ENCODE measurements at regions not wholly inside any gene's neighbourhood (a gene's known extent, or its start where the extent isn't known, plus 50 kb on each side); places are given as distances from the start of the nearest gene placed in this dataset.
"Not testable (repeated sequence)": the region's sequence is repeated elsewhere in the genome, so short reads cannot be mapped to it uniquely, and the experiment has no call there.

DNA sequence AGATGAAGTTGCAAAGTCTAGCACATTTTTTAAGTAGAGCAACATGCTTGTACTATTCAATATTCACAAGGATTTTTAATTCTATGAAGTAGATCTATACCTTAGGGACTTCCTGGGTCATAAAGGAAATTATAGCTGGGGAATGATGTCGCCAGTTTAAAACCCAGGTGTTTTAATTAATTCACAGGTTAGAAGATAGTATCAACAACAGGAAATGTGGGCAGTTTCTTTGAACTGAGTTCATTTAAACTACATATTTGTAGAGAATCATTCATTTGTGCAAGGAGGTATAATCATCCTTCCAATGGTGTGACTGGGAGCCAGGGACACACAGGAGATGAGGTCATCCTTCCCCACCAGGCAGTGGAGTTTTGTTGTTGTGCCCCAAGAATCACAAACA is 181.3 kb upstream of the KLF3 start:
- Histone ChIP-seq H3K4me3 (ENCODE audit: low read length in 2 of 2) (no peak overlapping the region), H3K4me1 (ENCODE audit: insufficient read depth, low read length) (peaks cover 12% of the 10 kb centered on the region), H3K36me3 (ENCODE audit: insufficient read depth, low read length) (no peaks in the 10 kb centered on the region), H3K27me3 (ENCODE audit: insufficient read depth, low read length) (no peaks in the 10 kb centered on the region), H3K27ac (ENCODE audit: low read depth, low read length) (no peak overlapping the region), H3K9me3 (ENCODE audit: control insufficient read depth in 1 of 2, low read length in 2 of 2) (no peaks in the 10 kb centered on the region)
- H3K9me3 Mint-ChIP-seq = peaks cover 0 to 7% (median 0%) of the 10 kb centered on the region in 8 donors
- H3K36me3 Mint-ChIP-seq = no peaks in the 10 kb centered on the region
- peaks cover 11 to 30% (median 19%) of the 10 kb centered on the region in 4 donors for H3K4me1 Mint-ChIP-seq
- ChIA-PET CTCF (ENCODE audit: partially characterized antibody) (interaction anchor here (1.4 kb wide), 1 partner anchor 163 kb away, joined by 3 read pairs; no protein-coding TSS in a partner anchor), POLR2A (ENCODE audit: partially characterized antibody) (interaction anchor here (1.1 to 1.3 kb wide), 3 partner anchors 9 to 28 kb away, joined by 3 to 4 read pairs (median 4); no protein-coding TSS in a partner anchor)
- DNase-seq = peak in 4 of 5 donors; percentile 18 to 26 (median 22)
- H3K27me3 Mint-ChIP-seq = no peaks in the 10 kb centered on the region
- H3K27ac Mint-ChIP-seq = peak overlapping the region in 4 of 7 donors; percentile 6 to 85 (median 26)
- H3K4me3 Mint-ChIP-seq = peak overlapping the region in 6 of 8 donors; percentile 37 to 79 (median 60)
- intact Hi-C loops (cut with micrococcal nuclease) = no loop called here

DNA sequence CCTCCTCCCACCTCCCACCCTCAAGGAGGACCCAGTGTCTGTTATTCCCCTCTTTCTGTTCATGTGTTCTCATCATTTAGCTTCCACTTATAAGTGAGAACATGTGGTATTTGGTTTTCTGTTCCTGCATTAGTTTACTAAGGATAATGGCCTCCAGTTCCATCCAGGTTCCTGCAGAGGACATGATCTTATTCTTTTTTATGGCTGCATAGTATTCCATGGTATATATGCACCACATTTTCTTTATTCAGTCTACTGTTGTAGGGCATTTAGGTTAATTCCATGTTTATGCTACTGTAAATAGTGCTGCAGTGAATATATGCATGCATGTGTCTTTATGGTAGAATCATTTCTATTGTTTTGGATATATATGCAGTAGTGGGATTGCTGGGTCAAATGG is 180.4 kb upstream of the KLF3 start:
- H3K27me3 Mint-ChIP-seq; intact Hi-C loops (cut with micrococcal nuclease); CTCF ChIA-PET (ENCODE audit: partially characterized antibody); DNase-seq; H3K36me3 ChIP-seq (ENCODE audit: insufficient read depth, low read length); H3K27me3 ChIP-seq (ENCODE audit: insufficient read depth, low read length); H3K36me3 Mint-ChIP-seq; H3K9me3 Mint-ChIP-seq; H3K27ac ChIP-seq (ENCODE audit: low read depth, low read length); H3K27ac Mint-ChIP-seq; H3K9me3 ChIP-seq (ENCODE audit: control insufficient read depth in 1 of 2, low read length in 2 of 2); H3K4me3 ChIP-seq (ENCODE audit: low read length in 2 of 2): not testable (repeated sequence)
- Mint-ChIP-seq H3K4me1 (peaks cover 11 to 30% (median 20%) of the 10 kb centered on the region in 4 donors), H3K4me3 (peak overlapping the region in 1 of 8 donors; percentile 27)
- POLR2A ChIA-PET (ENCODE audit: partially characterized antibody) = interaction anchor here (1.2 kb wide), 1 partner anchor 8 kb away, joined by 4 read pairs; no protein-coding TSS in a partner anchor
- H3K4me1 ChIP-seq (ENCODE audit: insufficient read depth, low read length) = peaks cover 14% of the 10 kb centered on the region

- H3K4me1 ChIP-seq (ENCODE audit: insufficient read depth, low read length) = peaks cover 44% of the 10 kb centered on the region
- no peaks in the 10 kb centered on the region for H3K36me3 ChIP-seq (ENCODE audit: insufficient read depth, low read length)
- no peaks in the 10 kb centered on the region for H3K27me3 ChIP-seq (ENCODE audit: insufficient read depth, low read length)
- Mint-ChIP-seq H3K27me3 (no peaks in the 10 kb centered on the region), H3K36me3 (no peaks in the 10 kb centered on the region), H3K4me1 (peaks cover 30 to 45% (median 37%) of the 10 kb centered on the region in 4 donors), H3K9me3 (peaks cover 0 to 1% (median 0%) of the 10 kb centered on the region in 8 donors), H3K27ac (peak overlapping the region; percentile 86 to 94 (median 93)), H3K4me3 (peak overlapping the region; percentile 51 to 86 (median 76))
- H3K27ac ChIP-seq (ENCODE audit: low read depth, low read length) = peak overlapping the region; percentile 19
- no peak for DNase-seq
- ChIA-PET POLR2A (ENCODE audit: partially characterized antibody) (interaction anchor here (1.0 to 4.0 kb wide), 10 partner anchors 14 to 178 kb away, joined by 3 to 48 read pairs (median 4); no protein-coding TSS in a partner anchor), CTCF (ENCODE audit: partially characterized antibody) (interaction anchor here (1.0 to 1.4 kb wide), 7 partner anchors 13 to 310 kb away, joined by 3 to 4 read pairs (median 3); no protein-coding TSS in a partner anchor)
- no peak overlapping the region for H3K4me3 ChIP-seq (ENCODE audit: low read length in 2 of 2)
- no peaks in the 10 kb centered on the region for H3K9me3 ChIP-seq (ENCODE audit: control insufficient read depth in 1 of 2, low read length in 2 of 2)
- intact Hi-C loops (cut with micrococcal nuclease) = no loop called here
Measured at GRCh38 chr4:38489011-38489861, 174.8 kb upstream of the KLF3 start.

DNA sequence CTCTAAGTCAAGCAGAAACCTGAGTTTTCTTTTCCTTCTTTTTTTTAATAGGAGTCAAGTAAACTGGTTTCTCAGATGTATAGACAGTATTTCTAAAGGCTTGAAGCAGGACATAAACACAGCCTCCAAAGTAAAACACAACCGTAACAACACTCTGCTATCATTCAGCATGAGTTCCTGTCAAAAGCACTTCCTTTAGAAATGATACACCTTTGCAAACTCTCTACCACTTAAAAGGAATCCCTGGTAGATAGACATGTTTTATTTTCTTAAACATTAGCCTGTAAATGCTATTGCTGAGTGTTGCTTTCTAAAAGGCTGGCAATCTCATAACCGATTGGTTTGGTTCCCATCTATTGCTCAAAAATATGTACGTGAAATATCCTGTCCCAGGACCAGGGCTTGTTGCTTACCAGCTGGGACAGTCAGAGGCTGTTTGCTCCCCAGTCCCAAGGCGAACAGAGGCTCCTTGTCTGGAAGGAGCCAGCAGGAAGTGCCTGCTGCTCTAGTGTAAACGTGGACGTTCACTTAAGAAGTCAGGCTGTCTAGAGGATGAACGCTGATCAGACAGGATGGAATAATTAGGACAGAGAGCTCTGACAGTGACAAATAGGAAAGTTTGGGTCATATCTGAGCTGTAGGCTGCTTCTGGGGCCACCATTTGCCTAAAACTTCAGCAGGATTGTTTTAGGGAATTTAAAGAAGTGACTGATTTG is 173.9 kb upstream of the KLF3 start:
- H3K4me3 Mint-ChIP-seq = peak overlapping the region; percentile 51 to 86 (median 76)
- DNase-seq = peak in 4 of 5 donors; percentile 22 to 40 (median 34)
- peak overlapping the region; percentile 19 for H3K27ac ChIP-seq (ENCODE audit: low read depth, low read length)
- H3K4me1 Mint-ChIP-seq = peaks cover 30 to 45% (median 34%) of the 10 kb centered on the region in 4 donors
- ChIA-PET POLR2A (ENCODE audit: partially characterized antibody) (interaction anchor here (0.8 to 4.0 kb wide), 12 partner anchors 13 to 177 kb away, joined by 3 to 48 read pairs (median 4); no protein-coding TSS in a partner anchor), CTCF (ENCODE audit: partially characterized antibody) (interaction anchor here (1.1 to 1.4 kb wide), 3 partner anchors 19 to 311 kb away, joined by 3 to 4 read pairs (median 3); no protein-coding TSS in a partner anchor)
- peaks cover 0 to 1% (median 0%) of the 10 kb centered on the region in 8 donors for H3K9me3 Mint-ChIP-seq
- H3K27me3 ChIP-seq (ENCODE audit: insufficient read depth, low read length) = no peaks in the 10 kb centered on the region
- no peaks in the 10 kb centered on the region for H3K27me3 Mint-ChIP-seq
- no peaks in the 10 kb centered on the region for H3K36me3 Mint-ChIP-seq
- no peaks in the 10 kb centered on the region for H3K9me3 ChIP-seq (ENCODE audit: control insufficient read depth in 1 of 2, low read length in 2 of 2)
- H3K27ac Mint-ChIP-seq = peak overlapping the region; percentile 86 to 94 (median 93)
- peak overlapping the region in 1 of 2 donors; percentile 24 for H3K4me3 ChIP-seq (ENCODE audit: low read length in 2 of 2)
- peaks cover 44% of the 10 kb centered on the region for H3K4me1 ChIP-seq (ENCODE audit: insufficient read depth, low read length)
- no peaks in the 10 kb centered on the region for H3K36me3 ChIP-seq (ENCODE audit: insufficient read depth, low read length)
- intact Hi-C loops (cut with micrococcal nuclease) = loop anchor here (2.0 kb wide), 1 partner anchor 19 kb away; no protein-coding TSS in a partner anchor

GRCh38 chr4:38490753-38491446 is 173.1 kb upstream of the KLF3 start:
- Mint-ChIP-seq H3K4me1 (peaks cover 30 to 45% (median 34%) of the 10 kb centered on the region in 4 donors), H3K27me3 (no peaks in the 10 kb centered on the region), H3K36me3 (no peaks in the 10 kb centered on the region), H3K27ac (peak overlapping the region; percentile 73 to 94 (median 93)), H3K9me3 (peaks cover 0 to 1% (median 0%) of the 10 kb centered on the region in 8 donors), H3K4me3 (peak overlapping the region in 3 of 8 donors; percentile 76 to 86 (median 79))
- H3K36me3 ChIP-seq (ENCODE audit: insufficient read depth, low read length) = no peaks in the 10 kb centered on the region
- POLR2A ChIA-PET (ENCODE audit: partially characterized antibody) = interaction anchor here (0.8 to 4.0 kb wide), 10 partner anchors 12 to 176 kb away, joined by 3 to 48 read pairs (median 4); no protein-coding TSS in a partner anchor
- CTCF ChIA-PET (ENCODE audit: partially characterized antibody) = interaction anchor here (1.1 to 1.4 kb wide), 2 partner anchors 18 to 176 kb away, joined by 3 read pairs; no protein-coding TSS in a partner anchor
- intact Hi-C loops (cut with micrococcal nuclease) = loop anchor here (2.0 kb wide), 1 partner anchor 18 kb away; no protein-coding TSS in a partner anchor
- no peaks in the 10 kb centered on the region for H3K27me3 ChIP-seq (ENCODE audit: insufficient read depth, low read length)
- no peak overlapping the region for H3K27ac ChIP-seq (ENCODE audit: low read depth, low read length)
- no peak for DNase-seq
- peaks cover 44% of the 10 kb centered on the region for H3K4me1 ChIP-seq (ENCODE audit: insufficient read depth, low read length)
- no peaks in the 10 kb centered on the region for H3K9me3 ChIP-seq (ENCODE audit: control insufficient read depth in 1 of 2, low read length in 2 of 2)
- H3K4me3 ChIP-seq (ENCODE audit: low read length in 2 of 2) = no peak overlapping the region

DNA sequence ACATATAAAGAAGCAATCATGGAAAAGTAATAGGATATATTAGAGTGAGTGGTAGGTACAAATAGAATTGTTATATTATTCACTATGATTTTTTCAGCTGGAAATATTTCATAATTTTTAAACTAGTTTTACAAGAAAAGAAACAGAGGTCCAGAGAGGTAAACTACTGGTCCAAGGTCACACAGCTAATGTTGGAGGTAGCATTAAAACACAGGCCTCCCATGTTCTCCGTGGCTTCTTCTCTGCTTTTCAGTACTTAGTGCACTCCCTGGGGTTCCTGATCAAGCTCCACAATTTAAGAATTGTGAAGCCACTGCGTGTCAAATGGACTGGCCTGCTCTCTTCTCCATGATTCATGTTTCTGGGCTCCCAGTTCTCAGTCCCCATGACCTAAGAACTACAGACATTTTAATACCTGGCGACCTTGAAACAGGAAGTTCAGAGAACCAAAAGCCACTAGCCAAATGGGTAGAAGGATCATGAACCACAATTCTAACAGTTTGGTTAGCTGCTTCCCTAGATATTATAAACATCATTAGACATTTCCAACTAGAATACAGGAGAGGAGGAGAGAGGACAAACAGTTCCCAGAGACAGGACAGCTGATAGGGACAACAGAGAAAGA is 172.0 kb upstream of the KLF3 start:
- no peak overlapping the region for H3K27ac ChIP-seq (ENCODE audit: low read depth, low read length)
- H3K4me1 ChIP-seq (ENCODE audit: insufficient read depth, low read length) = peaks cover 44% of the 10 kb centered on the region
- ChIA-PET POLR2A (ENCODE audit: partially characterized antibody) (interaction anchor here (0.7 to 2.7 kb wide), 10 partner anchors 9 to 175 kb away, joined by 3 to 17 read pairs (median 3); no protein-coding TSS in a partner anchor), CTCF (ENCODE audit: partially characterized antibody) (interaction anchor here (1.0 to 1.7 kb wide), 2 partner anchors 19 to 22 kb away, joined by 3 read pairs; no protein-coding TSS in a partner anchor)
- H3K36me3 ChIP-seq (ENCODE audit: insufficient read depth, low read length) = no peaks in the 10 kb centered on the region
- no peaks in the 10 kb centered on the region for H3K9me3 ChIP-seq (ENCODE audit: control insufficient read depth in 1 of 2, low read length in 2 of 2)
- intact Hi-C loops (cut with micrococcal nuclease) = loop anchor here (2.0 kb wide), 1 partner anchor 17 kb away; no protein-coding TSS in a partner anchor
- no peak overlapping the region for H3K4me3 ChIP-seq (ENCODE audit: low read length in 2 of 2)
- no peaks in the 10 kb centered on the region for H3K27me3 ChIP-seq (ENCODE audit: insufficient read depth, low read length)
- H3K4me3 Mint-ChIP-seq = peak overlapping the region in 3 of 8 donors; percentile 16 to 55 (median 23)
- peaks cover 31 to 45% (median 35%) of the 10 kb centered on the region in 4 donors for H3K4me1 Mint-ChIP-seq
- DNase-seq = no peak
- no peaks in the 10 kb centered on the region for H3K27me3 Mint-ChIP-seq
- H3K36me3 Mint-ChIP-seq = no peaks in the 10 kb centered on the region
- H3K27ac Mint-ChIP-seq = peak overlapping the region in 2 of 7 donors; percentile 1 to 21
- peaks cover 0 to 1% (median 0%) of the 10 kb centered on the region in 8 donors for H3K9me3 Mint-ChIP-seq

All from CD4-positive, alpha-beta memory T cell (primary cell).